IPS-18a (cell line): ENCODE measurements at regions not wholly inside any gene's neighbourhood (a gene's known extent, or its start where the extent isn't known, plus 50 kb on each side); places are given as distances from the start of the nearest gene placed in this dataset.

Experiments
- H3K27ac ChIP-seq: one replicate; pipeline ENCODE4 v1.5.1; 2013; ENCODE audit warnings: low read length
- H3K27me3 ChIP-seq: one replicate; pipeline ENCODE4 v1.6.1; 2013; ENCODE audit warnings: mild to moderate bottlenecking, low read length; ENCODE audit not compliant: control insufficient read depth, insufficient read depth
- H3K36me3 ChIP-seq: one replicate; pipeline ENCODE4 v1.6.1; 2013; ENCODE audit warnings: low read depth, low read length; ENCODE audit not compliant: control insufficient read depth
- H3K4me1 ChIP-seq: one replicate; pipeline ENCODE4 v1.6.1; 2013; ENCODE audit warnings: low read depth, low read length; ENCODE audit not compliant: control insufficient read depth
- H3K4me3 ChIP-seq: one replicate; pipeline ENCODE4 v1.5.1; 2013; ENCODE audit warnings: low read length
- H3K9ac ChIP-seq: one replicate; pipeline ENCODE4 v1.6.1; 2013; ENCODE audit warnings: mild to moderate bottlenecking, low read length, moderate library complexity
- H3K9me3 ChIP-seq: one replicate; pipeline ENCODE4 v1.6.1; 2013; ENCODE audit warnings: low read depth, low read length; ENCODE audit not compliant: control insufficient read depth

DNA sequence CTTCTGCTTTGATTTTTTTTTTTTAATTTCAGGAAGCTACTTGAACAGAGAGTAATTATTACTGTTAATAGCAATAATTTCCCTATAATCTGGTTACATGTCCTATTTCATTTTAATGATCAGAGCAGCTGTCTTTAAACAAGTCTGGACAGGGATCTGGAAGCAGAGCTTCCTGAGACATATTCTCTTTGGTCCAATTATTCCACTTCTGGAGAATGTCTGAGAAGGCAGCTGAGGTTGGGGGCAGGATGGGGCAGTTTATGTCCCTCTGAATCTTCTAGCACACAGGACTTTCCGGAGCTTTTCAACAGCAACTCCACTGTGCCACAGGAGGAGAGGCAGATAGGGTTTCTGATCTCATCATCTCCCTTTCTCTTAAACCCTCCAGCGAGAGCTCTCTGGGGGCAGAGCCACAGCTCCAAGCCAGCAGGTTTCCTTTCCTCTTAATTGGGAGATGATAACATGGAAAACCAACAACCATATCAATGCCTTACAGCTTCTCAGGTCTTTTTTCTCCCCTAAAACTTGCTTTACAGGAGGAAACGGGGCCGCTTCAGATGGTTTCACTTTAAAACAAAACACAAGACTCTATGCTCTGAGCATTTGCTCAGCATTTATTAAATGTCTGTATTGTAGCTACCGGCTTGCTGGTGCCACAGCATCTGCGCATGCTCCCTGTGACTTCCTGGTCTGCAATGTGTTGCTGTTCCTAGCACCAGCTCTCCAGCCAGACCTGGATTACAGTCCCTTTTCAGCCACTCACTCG, 425.7 kb upstream of the USP24 start:
- H3K9me3 ChIP-seq = no peaks in the 10 kb centered on the region
- no peaks in the 10 kb centered on the region for H3K4me1 ChIP-seq
- no peak overlapping the region for H3K27ac ChIP-seq
- H3K9ac ChIP-seq = no peak overlapping the region
- H3K27me3 ChIP-seq = no peaks in the 10 kb centered on the region
- H3K36me3 ChIP-seq = no peaks in the 10 kb centered on the region
- H3K4me3 ChIP-seq = no peak overlapping the region

- H3K36me3 ChIP-seq = no peaks in the 10 kb centered on the region
- H3K9ac ChIP-seq = no peak overlapping the region
These were observed 424.4 kb upstream of the USP24 start for GRCh38 chr1:55639526-55639925.

GRCh38 chr1:55639051-55639450, 423.9 kb upstream of the USP24 start:
- no peaks in the 10 kb centered on the region for H3K36me3 ChIP-seq
- no peak overlapping the region for H3K9ac ChIP-seq
- H3K27ac ChIP-seq = no peak overlapping the region
- H3K27me3 ChIP-seq = no peaks in the 10 kb centered on the region
- no peaks in the 10 kb centered on the region for H3K4me1 ChIP-seq
- no peak overlapping the region for H3K4me3 ChIP-seq
- no peaks in the 10 kb centered on the region for H3K9me3 ChIP-seq

More at GRCh38 chr1:55639526-55639925, 424.4 kb upstream of the USP24 start:
- Histone ChIP-seq H3K9me3 (no peaks in the 10 kb centered on the region), H3K4me1 (no peaks in the 10 kb centered on the region), H3K27ac (no peak overlapping the region), H3K4me3 (no peak overlapping the region), H3K27me3 (no peaks in the 10 kb centered on the region)

- Histone ChIP-seq H3K27ac (no peak overlapping the region), H3K9ac (no peak overlapping the region), H3K4me1 (no peaks in the 10 kb centered on the region), H3K36me3 (no peaks in the 10 kb centered on the region), H3K4me3 (no peak overlapping the region), H3K27me3 (no peaks in the 10 kb centered on the region), H3K9me3 (no peaks in the 10 kb centered on the region)
These were observed 421.5 kb upstream of the USP24 start for GRCh38 chr1:55636696-55637095.

GRCh38 chr1:55635856-55636255, 420.7 kb upstream of the USP24 start:
- no peaks in the 10 kb centered on the region for H3K9me3 ChIP-seq
- H3K4me3 ChIP-seq = no peak overlapping the region
- H3K27ac ChIP-seq = no peak overlapping the region
- H3K9ac ChIP-seq = no peak overlapping the region
- no peaks in the 10 kb centered on the region for H3K27me3 ChIP-seq
- no peaks in the 10 kb centered on the region for H3K36me3 ChIP-seq
- no peaks in the 10 kb centered on the region for H3K4me1 ChIP-seq

GRCh38 chr1:55634516-55634915, 419.4 kb upstream of the USP24 start:
- H3K4me1 ChIP-seq = no peaks in the 10 kb centered on the region
- H3K27ac ChIP-seq = no peak overlapping the region
- no peak overlapping the region for H3K9ac ChIP-seq
- H3K4me3 ChIP-seq = no peak overlapping the region
- H3K9me3 ChIP-seq = no peaks in the 10 kb centered on the region
- H3K27me3 ChIP-seq = no peaks in the 10 kb centered on the region
- no peaks in the 10 kb centered on the region for H3K36me3 ChIP-seq

DNA sequence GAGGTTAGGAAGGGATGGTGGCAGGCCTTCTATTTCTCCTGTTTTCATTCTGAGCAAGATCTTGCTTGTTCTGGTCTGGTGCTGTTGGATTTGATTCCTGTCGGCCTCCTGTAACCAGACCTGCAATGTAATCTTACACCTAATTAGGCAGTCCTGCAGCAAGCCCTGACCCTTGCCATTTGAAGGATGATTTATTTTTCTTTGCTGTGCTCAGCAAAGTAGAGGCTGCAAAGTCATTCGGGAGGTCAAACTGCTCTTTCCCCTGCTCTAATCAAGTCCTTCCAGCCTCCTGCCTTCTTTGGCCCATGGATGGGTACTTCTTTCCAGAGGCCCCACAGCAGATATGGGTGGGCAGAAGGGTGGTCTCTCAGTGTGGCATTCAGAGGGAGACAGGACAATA, 417.7 kb upstream of the USP24 start:
- H3K9ac ChIP-seq = no peak overlapping the region
- H3K4me3 ChIP-seq = no peak overlapping the region
- no peaks in the 10 kb centered on the region for H3K4me1 ChIP-seq
- no peaks in the 10 kb centered on the region for H3K36me3 ChIP-seq
- H3K27me3 ChIP-seq = no peaks in the 10 kb centered on the region
- no peaks in the 10 kb centered on the region for H3K9me3 ChIP-seq
- H3K27ac ChIP-seq = no peak overlapping the region

DNA sequence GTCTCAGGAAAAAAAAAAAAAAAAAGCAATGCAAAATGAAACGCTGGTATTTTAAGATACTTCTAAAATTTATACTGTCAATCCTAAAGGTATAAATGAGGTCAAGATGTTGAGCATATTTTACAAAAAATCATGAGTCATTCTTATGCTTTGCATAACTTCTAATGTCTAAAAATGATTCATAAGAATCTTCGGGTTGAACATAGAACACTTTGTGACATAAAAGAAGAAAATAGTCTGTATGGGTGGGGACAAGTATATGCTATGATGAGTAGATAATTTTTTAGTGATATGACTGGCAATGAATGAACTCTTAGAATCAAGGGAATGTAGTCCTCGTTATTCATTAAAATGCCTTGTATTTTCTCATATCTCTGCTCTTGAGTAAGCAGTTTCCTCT, 416.9 kb upstream of the USP24 start:
- H3K4me3 ChIP-seq = no peak overlapping the region
- H3K27ac ChIP-seq = no peak overlapping the region
- H3K9me3 ChIP-seq = no peaks in the 10 kb centered on the region
- H3K9ac ChIP-seq = no peak overlapping the region
- no peaks in the 10 kb centered on the region for H3K36me3 ChIP-seq
- no peaks in the 10 kb centered on the region for H3K4me1 ChIP-seq
- H3K27me3 ChIP-seq = no peaks in the 10 kb centered on the region

- no peak overlapping the region for H3K27ac ChIP-seq
- H3K27me3 ChIP-seq = no peaks in the 10 kb centered on the region
- no peaks in the 10 kb centered on the region for H3K9me3 ChIP-seq
- no peaks in the 10 kb centered on the region for H3K36me3 ChIP-seq
- H3K4me3 ChIP-seq = no peak overlapping the region
- H3K9ac ChIP-seq = no peak overlapping the region
- H3K4me1 ChIP-seq = no peaks in the 10 kb centered on the region
These were observed 416.3 kb upstream of the USP24 start for GRCh38 chr1:55631509-55631908.

DNA sequence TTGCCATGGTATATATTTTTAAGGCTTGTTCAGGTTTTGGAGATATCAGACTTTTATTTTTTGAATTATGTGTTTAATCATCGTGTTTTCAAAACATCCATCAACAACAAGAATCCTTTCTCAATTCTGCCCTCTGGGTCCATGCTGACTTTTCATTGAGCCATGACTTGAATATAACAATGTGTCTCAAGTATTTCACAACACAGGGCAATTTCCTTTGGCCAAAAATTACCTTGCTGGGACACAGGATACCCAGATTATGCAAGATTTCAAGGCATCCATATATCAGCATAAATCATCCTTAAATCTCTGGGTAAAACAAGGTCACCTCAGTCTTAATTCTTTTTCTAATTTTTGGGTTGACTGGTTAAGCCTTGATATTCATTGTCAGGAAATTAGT, 411.2 kb upstream of the USP24 start:
- H3K4me1 ChIP-seq = no peaks in the 10 kb centered on the region
- H3K27me3 ChIP-seq = no peaks in the 10 kb centered on the region
- no peaks in the 10 kb centered on the region for H3K9me3 ChIP-seq
- no peaks in the 10 kb centered on the region for H3K36me3 ChIP-seq
- H3K27ac ChIP-seq = no peak overlapping the region
- H3K9ac ChIP-seq = no peak overlapping the region
- no peak overlapping the region for H3K4me3 ChIP-seq

DNA sequence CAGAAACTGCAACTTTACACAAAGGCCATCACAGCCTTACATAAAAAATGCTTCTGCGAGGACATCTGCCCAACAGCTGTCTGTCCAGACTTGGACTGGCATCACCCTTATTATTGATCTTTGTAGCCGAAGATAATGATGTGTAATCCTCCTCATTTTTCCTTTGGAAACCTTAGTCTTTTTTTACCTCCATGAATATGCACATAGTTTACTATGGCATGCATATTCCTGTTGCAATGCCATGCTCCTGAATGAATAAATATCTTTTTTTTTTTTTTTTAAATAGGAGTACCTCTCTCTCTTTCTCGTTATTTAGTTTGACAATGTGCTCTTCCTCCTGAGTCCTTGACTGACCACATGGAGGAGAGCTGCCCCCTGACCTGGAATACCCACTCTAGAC, 409.6 kb upstream of the USP24 start:
- Histone ChIP-seq H3K9me3 (no peaks in the 10 kb centered on the region), H3K4me1 (no peaks in the 10 kb centered on the region), H3K36me3 (no peaks in the 10 kb centered on the region), H3K9ac (no peak overlapping the region), H3K27ac (no peak overlapping the region), H3K4me3 (no peak overlapping the region), H3K27me3 (no peaks in the 10 kb centered on the region)

DNA sequence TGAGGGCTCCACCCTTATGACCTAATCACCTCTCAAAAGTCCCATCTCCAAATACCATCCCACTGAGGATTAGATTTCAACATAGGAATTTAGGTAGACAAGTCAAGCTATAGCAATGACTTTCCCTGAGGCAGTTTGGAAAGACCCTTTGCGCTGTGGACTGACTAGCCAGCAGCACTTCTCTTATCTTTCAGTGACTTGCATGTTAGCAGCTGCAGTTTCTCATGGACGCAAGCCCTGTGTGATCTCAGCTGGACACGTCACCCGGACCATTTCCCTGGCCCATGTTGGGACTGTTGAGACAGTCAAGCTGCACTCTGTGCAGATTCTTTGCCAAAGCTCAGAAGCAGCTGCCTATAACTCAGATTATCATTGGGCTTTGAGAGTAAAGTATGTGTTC, 408.1 kb upstream of the USP24 start:
- Histone ChIP-seq H3K27me3 (no peaks in the 10 kb centered on the region), H3K36me3 (no peaks in the 10 kb centered on the region), H3K4me3 (no peak overlapping the region), H3K9ac (no peak overlapping the region), H3K27ac (no peak overlapping the region), H3K9me3 (no peaks in the 10 kb centered on the region), H3K4me1 (no peaks in the 10 kb centered on the region)
